Keratinocyte (primary cell): ENCODE measurements at regions not wholly inside any gene's neighbourhood (a gene's known extent, or its start where the extent isn't known, plus 50 kb on each side); places are given as distances from the start of the nearest gene placed in this dataset.
"Not testable (repeated sequence)": the region's sequence is repeated elsewhere in the genome, so short reads cannot be mapped to it uniquely, and the experiment has no call there.

Experiments
- DNase-seq: peaks from one replicate; pipeline ENCODE4 v3.0.0-alpha.2; 2011; ENCODE audit warnings: low read depth, missing footprints, low spot score
- FAIRE-seq: peaks from 2 replicates; lab custom pipeline; 2011; peaks lifted over from hg19 to GRCh38; lab: Jason Lieb, UNC
- H2AFZ ChIP-seq: 2 replicates; pipeline ENCODE4 v1.6.0; 2012; ENCODE audit warnings: low read length, control low read depth, inconsistent platforms; ENCODE audit not compliant: control insufficient read depth
- H3K27ac ChIP-seq: 2 replicates; pipeline ENCODE4 v1.5.1; 2011; ENCODE audit warnings: low read length; ENCODE audit not compliant: control insufficient read depth, insufficient read depth
- H3K27me3 ChIP-seq: 3 replicates; pipeline ENCODE4 v1.6.0; 2011; ENCODE audit warnings: low read length; ENCODE audit not compliant: control insufficient read depth, insufficient read depth; ENCODE audit errors: extremely low read depth
- H3K36me3 ChIP-seq, 2 experiments: 2 replicates in 1 of 2; 3 replicates in 1 of 2; pipeline ENCODE4 v1.5.1; 2011; ENCODE audit warnings: low read length in 2 of 2, mild to moderate bottlenecking in 1 of 2; ENCODE audit not compliant: control insufficient read depth in 2 of 2, insufficient read depth in 2 of 2; ENCODE audit errors: extremely low read depth in 1 of 2
- H3K4me1 ChIP-seq: 3 replicates; pipeline ENCODE4 v1.5.1; 2011; ENCODE audit warnings: low read length; ENCODE audit not compliant: control insufficient read depth, insufficient read depth; ENCODE audit errors: extremely low read depth
- H3K4me2 ChIP-seq: 3 replicates; pipeline ENCODE4 v1.6.0; 2011; ENCODE audit warnings: low read depth, low read length; ENCODE audit not compliant: control insufficient read depth, insufficient read depth; ENCODE audit errors: extremely low read depth
- H3K4me3 ChIP-seq, 3 experiments: fragments of 200-600 bp in 1 of 3; sonication (generic) in 1 of 3; 2 replicates in 2 of 3; 3 replicates in 1 of 3; pipeline ENCODE4 v1.5.1; 2011 to 2016; ENCODE audit warnings: low read length in 3 of 3, mild to moderate bottlenecking in 3 of 3, control low read depth in 2 of 3, inconsistent platforms in 1 of 3, low read depth in 1 of 3, mixed read lengths in 1 of 3, mixed run types in 1 of 3, moderate library complexity in 1 of 3; ENCODE audit not compliant: control insufficient read depth in 2 of 3, insufficient read depth in 2 of 3; ENCODE audit errors: extremely low read depth in 1 of 3
- H3K79me2 ChIP-seq: 2 replicates; pipeline ENCODE4 v1.6.0; 2012; ENCODE audit warnings: low read length; ENCODE audit not compliant: control insufficient read depth, insufficient read depth
- H3K9ac ChIP-seq: 3 replicates; pipeline ENCODE4 v1.6.0; 2011; ENCODE audit warnings: low read length; ENCODE audit not compliant: control insufficient read depth, insufficient read depth; ENCODE audit errors: extremely low read depth
- H3K9me1 ChIP-seq: 3 replicates; pipeline ENCODE4 v1.6.0; 2011; ENCODE audit warnings: low read length; ENCODE audit not compliant: control insufficient read depth, insufficient read depth; ENCODE audit errors: extremely low read depth
- H3K9me3 ChIP-seq: 2 replicates; pipeline ENCODE4 v1.5.1; 2012; ENCODE audit warnings: low read depth, low read length; ENCODE audit not compliant: control insufficient read depth
- H4K20me1 ChIP-seq: 3 replicates; pipeline ENCODE4 v1.6.0; 2011; ENCODE audit warnings: low read length; ENCODE audit not compliant: control insufficient read depth, insufficient read depth; ENCODE audit errors: extremely low read depth
- CTCF ChIP-seq, 3 experiments: IDR thresholded peaks in 1 of 3; conservative IDR thresholded peaks in 1 of 3; optimal IDR thresholded peaks in 1 of 3; 2 replicates in 2 of 3; 3 replicates in 1 of 3; pipeline versions ENCODE3 to v1.5.1; 2011; ENCODE audit warnings: low read length in 3 of 3, mild to moderate bottlenecking in 3 of 3, moderate library complexity in 2 of 3, control low read depth in 1 of 3, inconsistent platforms in 1 of 3; ENCODE audit not compliant: insufficient read depth in 2 of 3; ENCODE audit errors: extremely low read depth in 1 of 3
- EZH2 ChIP-seq: IDR thresholded peaks from one replicate; pipeline ENCODE4 v1.6.1; 2012; ENCODE audit warnings: inconsistent platforms, mild to moderate bottlenecking, low read length, moderate library complexity
- dilution Hi-C: fragments of 300-500 bp; cut with MboI; formaldehyde crosslinking; loops from one replicate; pipeline ENCODE4 v1.7.0; 2020; ENCODE audit warnings: low sequenced_read_pairs; ENCODE audit not compliant: extremely low pct_ligation_motif_present

GRCh38 chr13:103883698-103884097 is 817.5 kb upstream of the SLC10A2 start:
- H3K27ac ChIP-seq, result no peak overlapping the region

GRCh38 chr13:103883164-103883563 is 816.9 kb upstream of the SLC10A2 start:
- dilution Hi-C loops, result no loop called here
- Histone ChIP-seq H3K9ac (no peak overlapping the region), H3K4me3 (peak overlapping the region in 1 of 3 experiments; percentile 9), H4K20me1 (no peaks in the 10 kb centered on the region), H3K4me2 (peak overlapping the region; percentile 34), H3K4me1 (peaks cover 6% of the 10 kb centered on the region), H3K79me2 (no peaks in the 10 kb centered on the region), H3K36me3 (no peaks in the 10 kb centered on the region), H3K27ac (no peak overlapping the region), H2AFZ (no peak overlapping the region), H3K9me1 (no peaks in the 10 kb centered on the region), H3K9me3 (no peaks in the 10 kb centered on the region), H3K27me3 (no peaks in the 10 kb centered on the region)
- DNase-seq, result no peak
- TF ChIP-seq EZH2 (no peak), CTCF (optimal IDR thresholded peaks at IDR 0.05 in 1 of 3, IDR thresholded peaks at IDR 0.05 in 1 of 3, conservative IDR thresholded peaks at IDR 0.05 in 1 of 3; ENCODE audit: extremely low read depth in 1 of 3, insufficient read depth in 2 of 3, low read length in 3 of 3) (peak; percentile 50 to 83 (median 61))
- peak; percentile 94 for FAIRE-seq

More at GRCh38 chr13:103883698-103884097, 817.5 kb upstream of the SLC10A2 start:
- TF ChIP-seq EZH2 (no peak), CTCF (optimal IDR thresholded peaks at IDR 0.05 in 1 of 3, IDR thresholded peaks at IDR 0.05 in 1 of 3, conservative IDR thresholded peaks at IDR 0.05 in 1 of 3; ENCODE audit: extremely low read depth in 1 of 3, insufficient read depth in 2 of 3, low read length in 3 of 3) (no peak)
- no peaks in the 10 kb centered on the region for H3K79me2 ChIP-seq
- no peak overlapping the region for H3K4me3 ChIP-seq
- H4K20me1 ChIP-seq, result no peaks in the 10 kb centered on the region
- DNase-seq, result no peak
- H3K27me3 ChIP-seq, result no peaks in the 10 kb centered on the region
- no peaks in the 10 kb centered on the region for H3K9me1 ChIP-seq
- peaks cover 6% of the 10 kb centered on the region for H3K4me1 ChIP-seq
- H2AFZ ChIP-seq, result no peak overlapping the region
- H3K9ac ChIP-seq, result no peak overlapping the region
- FAIRE-seq, result no peak
- H3K9me3 ChIP-seq, result no peaks in the 10 kb centered on the region
- H3K36me3 ChIP-seq, result no peaks in the 10 kb centered on the region
- dilution Hi-C loops, result no loop called here
- no peak overlapping the region for H3K4me2 ChIP-seq

- H4K20me1 ChIP-seq, H3K36me3 ChIP-seq, H3K4me2 ChIP-seq, H3K79me2 ChIP-seq, H2AFZ ChIP-seq, FAIRE-seq, H3K27me3 ChIP-seq, H3K27ac ChIP-seq, DNase-seq, H3K4me1 ChIP-seq, H3K9me1 ChIP-seq, H3K9ac ChIP-seq, H3K4me3 ChIP-seq, H3K9me3 ChIP-seq, dilution Hi-C loops: not testable (repeated sequence)
These were observed 813.9 kb upstream of the SLC10A2 start for GRCh38 chr13:103880146-103880545.
